Common myeloid progenitor, CD34-positive (primary cell): ENCODE measurements at regions not wholly inside any gene's neighbourhood (a gene's known extent, or its start where the extent isn't known, plus 50 kb on each side); places are given as distances from the start of the nearest gene placed in this dataset.

Source experiments
- CTCF ChIA-PET: fragments of 350-600 bp; sonication (Branson Sonifier 250); formaldehyde crosslinking; loops from one replicate; lab custom pipeline; 2021; ENCODE audit warnings: antibody characterized with exemption; lab: Charles Lee
- POLR2A ChIA-PET: fragments of 350-600 bp; sonication (Branson Sonifier 250); formaldehyde crosslinking; loops from one replicate; lab custom pipeline; 2021; ENCODE audit warnings: antibody characterized with exemption; lab: Charles Lee
- DNase-seq, 3 donors: peaks; one replicate each; pipeline versions ENCODE4 v3.0.0 to v3.0.0-alpha.2; 2013
- H3K27ac ChIP-seq, 2 experiments: 1 replicate in 1 of 2; 2 replicates in 1 of 2; pipeline ENCODE4 v1.7.0; 2013; ENCODE audit warnings: inconsistent platforms in 2 of 2, low read length in 2 of 2, mild to moderate bottlenecking in 2 of 2, low read depth in 1 of 2, moderate library complexity in 1 of 2; ENCODE audit not compliant: severe bottlenecking in 2 of 2, insufficient read depth in 1 of 2, poor library complexity in 1 of 2
- H3K27me3 ChIP-seq, 5 experiments: replicated peaks in 2 of 5; 1 replicate in 3 of 5; 2 replicates in 2 of 5; pipeline versions ENCODE4 v1.6.1 to v1.7.0; 2013; ENCODE audit warnings: low read length in 4 of 5, mild to moderate bottlenecking in 2 of 5, moderate library complexity in 2 of 5, inconsistent platforms in 1 of 5; ENCODE audit not compliant: insufficient read depth in 5 of 5, control insufficient read depth in 4 of 5
- H3K36me3 ChIP-seq, 4 experiments: 1 replicate in 2 of 4; 2 replicates in 2 of 4; pipeline versions ENCODE4 v1.6.1 to v1.7.0; 2013; ENCODE audit warnings: low read length in 3 of 4, control low read depth in 1 of 4, mild to moderate bottlenecking in 1 of 4; ENCODE audit not compliant: control insufficient read depth in 4 of 4, insufficient read depth in 4 of 4
- H3K4me1 ChIP-seq, 4 experiments: 1 replicate in 3 of 4; 2 replicates in 1 of 4; pipeline versions ENCODE4 v1.6.1 to v1.7.1; 2013; ENCODE audit warnings: low read length in 3 of 4, mild to moderate bottlenecking in 3 of 4, control low read depth in 1 of 4, inconsistent platforms in 1 of 4, moderate library complexity in 1 of 4; ENCODE audit not compliant: control insufficient read depth in 4 of 4, insufficient read depth in 4 of 4; ENCODE audit errors: control extremely low read depth in 1 of 4
- H3K4me3 ChIP-seq, 7 experiments: 1 replicate in 4 of 7; 2 replicates in 3 of 7; pipeline versions ENCODE4 v1.5.1 to v1.7.0; 2013; ENCODE audit warnings: mild to moderate bottlenecking in 7 of 7, low read length in 6 of 7, moderate library complexity in 6 of 7, inconsistent platforms in 2 of 7, low read depth in 2 of 7, control low read depth in 1 of 7; ENCODE audit not compliant: insufficient read depth in 4 of 7, control insufficient read depth in 1 of 7; ENCODE audit errors: extremely low read depth in 1 of 7
- H3K9me3 ChIP-seq, 5 experiments: 1 replicate in 4 of 5; 2 replicates in 1 of 5; pipeline versions ENCODE4 v1.6.1 to v1.7.1; 2013; ENCODE audit warnings: low read length in 4 of 5, mild to moderate bottlenecking in 2 of 5, inconsistent platforms in 1 of 5, low read depth in 1 of 5, moderate library complexity in 1 of 5; ENCODE audit not compliant: control insufficient read depth in 4 of 5, insufficient read depth in 2 of 5; ENCODE audit errors: control extremely low read depth in 1 of 5
- WGBS: methylation state at CpG from one replicate; pipeline ENCODE4 v1.1.5; 2013; ENCODE audit not compliant: insufficient coverage; 5-methylcytosine and 5-hydroxymethylcytosine counted together

GRCh38 chr2:8065191-8065590 lies 616.7 kb upstream of the ID2 start:
- Histone ChIP-seq H3K36me3 (no peaks in the 10 kb centered on the region), H3K27me3 (no peaks in the 10 kb centered on the region), H3K27ac (no peak overlapping the region), H3K4me1 (peaks cover 0 to 3% (median 0%) of the 10 kb centered on the region in 4 experiments), H3K9me3 (peaks cover 0 to 3% (median 0%) of the 10 kb centered on the region in 5 experiments), H3K4me3 (no peak overlapping the region)
- CTCF ChIA-PET = interaction anchor here (0.8 kb wide), 1 partner anchor 20 kb away, joined by 3 read pairs; no protein-coding TSS in a partner anchor
- 100% methylated on average over 1 of the region's 1 CpG for WGBS
- DNase-seq = no peak
- POLR2A ChIA-PET = no interaction called here

DNA sequence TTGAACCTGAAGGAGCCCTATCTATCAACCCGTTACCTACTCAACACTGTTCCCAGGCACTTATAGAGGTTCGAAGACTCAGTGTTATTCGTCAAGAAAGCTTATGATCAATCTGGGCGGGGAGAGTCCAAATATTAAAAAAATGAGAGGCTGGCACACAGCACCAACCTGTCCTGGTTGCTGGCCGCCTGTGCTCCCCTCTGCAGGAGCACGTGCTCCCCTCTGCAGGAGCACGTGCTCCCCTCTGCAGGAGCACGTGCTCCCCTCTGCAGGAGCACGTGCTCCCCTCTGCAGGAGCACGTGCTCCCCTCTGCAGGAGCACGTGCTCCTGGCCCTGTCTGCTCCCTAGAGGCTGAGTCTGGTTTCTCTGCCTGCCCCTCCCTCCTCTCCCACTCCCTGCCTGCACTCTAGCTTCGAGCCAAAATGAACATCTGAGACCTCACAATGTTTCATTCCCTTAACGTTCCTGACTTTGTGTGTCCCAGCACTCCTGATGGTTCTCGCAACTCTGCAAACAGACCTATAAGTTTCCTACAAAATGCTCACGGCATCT lies 614.0 kb upstream of the ID2 start:
- H3K27ac ChIP-seq = no peak overlapping the region
- H3K4me1 ChIP-seq = no peaks in the 10 kb centered on the region
- no peaks in the 10 kb centered on the region for H3K27me3 ChIP-seq
- no peak for DNase-seq
- POLR2A ChIA-PET = no interaction called here
- WGBS = 95% methylated on average over 10 of the region's 15 CpGs
- H3K4me3 ChIP-seq = no peak overlapping the region
- CTCF ChIA-PET = no interaction called here
- no peaks in the 10 kb centered on the region for H3K36me3 ChIP-seq
- H3K9me3 ChIP-seq = peaks cover 0 to 3% (median 0%) of the 10 kb centered on the region in 5 experiments

GRCh38 chr2:8072907-8073306 lies 608.9 kb upstream of the ID2 start:
- no peaks in the 10 kb centered on the region for H3K27me3 ChIP-seq
- H3K27ac ChIP-seq = no peak overlapping the region
- POLR2A ChIA-PET = no interaction called here
- no CpG with 5 or more reads among the region's 1 CpG for WGBS
- peaks cover 0 to 8% (median 0%) of the 10 kb centered on the region in 5 experiments for H3K9me3 ChIP-seq
- CTCF ChIA-PET = interaction anchor here (0.6 to 1.1 kb wide), 2 partner anchors 157 to 606 kb away, joined by 3 read pairs; no protein-coding TSS in a partner anchor
- no peaks in the 10 kb centered on the region for H3K36me3 ChIP-seq
- peaks cover 0 to 1% (median 0%) of the 10 kb centered on the region in 4 experiments for H3K4me1 ChIP-seq
- DNase-seq = no peak
- H3K4me3 ChIP-seq = no peak overlapping the region

DNA sequence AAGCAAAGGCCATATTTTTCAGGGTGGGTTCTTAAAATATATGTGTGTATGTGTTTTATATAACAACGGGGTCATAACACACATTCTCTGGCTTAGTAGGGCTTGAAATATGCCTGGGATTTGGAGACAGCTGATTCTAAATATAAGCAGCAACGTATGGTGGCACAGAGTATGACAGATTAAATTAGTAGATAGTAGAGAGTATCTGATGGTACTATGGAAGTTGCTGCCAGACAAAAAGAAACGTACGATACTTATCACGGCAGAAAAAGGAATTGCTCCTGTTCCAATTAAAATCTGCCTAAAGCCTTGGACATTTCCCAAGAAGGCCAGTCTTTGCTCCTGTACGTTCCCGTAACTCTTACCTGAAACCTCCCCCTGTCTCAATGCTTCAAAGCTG lies 607.9 kb upstream of the ID2 start:
- H3K27ac ChIP-seq = no peak overlapping the region
- no peaks in the 10 kb centered on the region for H3K27me3 ChIP-seq
- DNase-seq = no peak
- WGBS = 95% methylated on average over 7 of the region's 7 CpGs
- H3K4me3 ChIP-seq = no peak overlapping the region
- ChIA-PET CTCF (interaction anchor here (1.1 kb wide), 1 partner anchor 156 kb away, joined by 3 read pairs; no protein-coding TSS in a partner anchor), POLR2A (no interaction called here)
- H3K36me3 ChIP-seq = no peaks in the 10 kb centered on the region
- H3K4me1 ChIP-seq = peaks cover 0 to 1% (median 0%) of the 10 kb centered on the region in 4 experiments
- peaks cover 0 to 9% (median 0%) of the 10 kb centered on the region in 5 experiments for H3K9me3 ChIP-seq

DNA sequence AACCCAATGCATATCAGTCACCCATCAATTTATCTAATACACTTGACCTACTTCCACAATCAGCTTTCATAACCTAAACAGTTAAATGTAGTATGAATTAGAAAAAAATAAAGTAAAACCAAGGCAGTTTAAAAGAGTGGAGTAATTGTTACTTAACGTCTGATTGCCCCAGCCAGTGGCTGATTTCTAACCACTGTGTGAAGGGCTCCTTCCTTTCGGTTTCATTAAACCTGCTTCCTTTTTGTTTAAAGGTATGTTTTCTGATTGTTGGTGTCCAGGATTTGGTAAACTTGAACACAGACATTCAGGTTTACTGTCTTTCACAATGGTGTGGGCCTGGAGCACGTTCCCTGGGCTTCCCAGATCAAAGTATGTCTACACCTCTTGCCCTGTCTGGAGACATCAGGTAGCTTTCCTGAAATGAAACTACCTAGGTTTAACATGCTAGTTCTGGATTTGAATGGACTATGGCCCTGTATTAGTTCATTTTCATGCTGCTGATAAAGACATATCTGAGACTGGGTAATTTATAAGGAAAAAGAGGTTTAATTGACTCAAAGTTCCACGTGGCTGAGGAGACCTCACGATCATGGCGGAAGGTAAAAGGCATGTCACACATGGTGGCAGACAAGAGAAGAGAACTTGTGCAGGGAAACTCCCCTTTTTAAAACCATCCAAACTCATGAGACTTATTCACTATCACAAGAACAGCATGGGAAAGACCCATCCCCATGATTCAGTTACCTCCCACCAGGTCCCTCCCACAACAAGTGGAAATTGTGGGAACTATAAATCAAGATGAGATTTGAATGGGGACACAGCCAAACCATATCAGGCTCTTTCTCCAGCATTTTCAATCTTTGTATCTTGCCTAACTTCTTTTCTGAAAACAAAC lies 605.2 kb upstream of the ID2 start:
- peaks cover 0 to 1% (median 0%) of the 10 kb centered on the region in 4 experiments for H3K4me1 ChIP-seq
- ChIA-PET POLR2A (no interaction called here), CTCF (no interaction called here)
- WGBS = 57% methylated on average over 5 of the region's 6 CpGs
- DNase-seq = peak in 2 of 3 donors; percentile 40 to 56
- no peaks in the 10 kb centered on the region for H3K27me3 ChIP-seq
- no peaks in the 10 kb centered on the region for H3K36me3 ChIP-seq
- H3K9me3 ChIP-seq = peaks cover 0 to 9% (median 0%) of the 10 kb centered on the region in 5 experiments
- H3K4me3 ChIP-seq = no peak overlapping the region
- no peak overlapping the region for H3K27ac ChIP-seq

DNA sequence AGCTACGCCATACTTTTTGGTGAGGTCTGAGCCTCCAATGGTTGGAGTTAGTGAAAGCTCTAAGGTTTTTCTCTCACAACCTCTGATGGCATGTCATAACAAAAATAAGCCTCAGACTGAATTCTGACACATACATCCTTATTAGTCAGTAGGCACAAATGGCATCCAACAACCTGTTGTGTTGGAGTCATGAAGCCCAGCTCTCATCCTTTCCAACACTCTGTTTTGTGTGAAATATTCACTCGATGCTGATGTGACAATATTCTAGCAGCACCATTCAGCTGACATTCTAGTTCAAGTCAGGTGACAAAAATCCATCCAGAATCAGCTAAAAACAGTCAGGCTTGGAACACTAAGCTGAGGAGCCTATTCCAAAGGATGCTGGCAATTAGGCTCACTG lies 603.2 kb upstream of the ID2 start:
- WGBS = 100% methylated on average over 2 of the region's 2 CpGs
- ChIA-PET POLR2A (no interaction called here), CTCF (no interaction called here)
- no peak for DNase-seq
- no peak overlapping the region for H3K27ac ChIP-seq
- H3K36me3 ChIP-seq = no peaks in the 10 kb centered on the region
- H3K9me3 ChIP-seq = peaks cover 0 to 9% (median 0%) of the 10 kb centered on the region in 5 experiments
- no peaks in the 10 kb centered on the region for H3K27me3 ChIP-seq
- H3K4me3 ChIP-seq = no peak overlapping the region
- H3K4me1 ChIP-seq = peaks cover 0 to 1% (median 0%) of the 10 kb centered on the region in 4 experiments

- ChIA-PET CTCF (no interaction called here), POLR2A (no interaction called here)
- H3K36me3 ChIP-seq = no peaks in the 10 kb centered on the region
Measured at GRCh38 chr2:8080063-8080462, 601.8 kb upstream of the ID2 start.

More at GRCh38 chr2:8080063-8080462, 601.8 kb upstream of the ID2 start:
- Histone ChIP-seq H3K27me3 (no peaks in the 10 kb centered on the region), H3K27ac (no peak overlapping the region), H3K9me3 (peaks cover 0 to 9% (median 0%) of the 10 kb centered on the region in 5 experiments), H3K4me1 (peaks cover 0 to 1% (median 0%) of the 10 kb centered on the region in 4 experiments), H3K4me3 (no peak overlapping the region)
- DNase-seq = no peak
